Tibial nerve (tissue), 3 donors: ENCODE measurements at regions not wholly inside any gene's neighbourhood (a gene's known extent, or its start where the extent isn't known, plus 50 kb on each side); places are given as distances from the start of the nearest gene placed in this dataset.

ENCODE experiments used
- POLR2A ChIP-seq, 2 donors: fragments of 450-650 bp; IDR thresholded peaks; one replicate each; pipeline ENCODE4 v1.6.1; 2017; ENCODE audit warnings: antibody characterized with exemption in 2 of 2, mild to moderate bottlenecking in 2 of 2, moderate library complexity in 2 of 2
- TF ChIP-seq, protein P1 (sequence below), 5 experiments: fragments of 200-600 bp in 3 of 5; fragments of 450-650 bp in 2 of 5; sonication (generic) in 3 of 5; IDR thresholded peaks; one replicate each; pipeline ENCODE4 v1.5.1; 2016 to 2019; ENCODE audit warnings: antibody characterized with exemption in 5 of 5, mild to moderate bottlenecking in 3 of 5, moderate library complexity in 2 of 5

DNA sequence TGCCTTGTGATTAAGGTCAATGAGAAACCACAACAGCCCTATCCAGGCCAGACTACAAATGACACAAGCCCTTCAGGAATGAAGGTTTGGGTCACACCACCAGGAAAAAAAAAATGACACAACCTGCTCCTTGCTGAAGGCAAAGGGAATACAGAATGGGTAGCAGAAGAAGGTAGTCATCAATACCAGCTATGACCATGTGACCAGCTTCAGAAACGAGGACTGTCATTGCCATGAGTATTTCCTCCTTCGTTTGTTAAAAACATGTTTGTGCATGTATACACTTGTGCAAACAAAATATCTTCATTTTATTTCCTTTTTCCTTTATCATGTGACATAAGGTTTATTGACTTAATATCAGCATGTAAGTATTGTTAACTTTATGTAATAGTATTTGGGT lies 226.6 kb downstream of the CDH19 start:
- TF ChIP-seq, protein P1, sequence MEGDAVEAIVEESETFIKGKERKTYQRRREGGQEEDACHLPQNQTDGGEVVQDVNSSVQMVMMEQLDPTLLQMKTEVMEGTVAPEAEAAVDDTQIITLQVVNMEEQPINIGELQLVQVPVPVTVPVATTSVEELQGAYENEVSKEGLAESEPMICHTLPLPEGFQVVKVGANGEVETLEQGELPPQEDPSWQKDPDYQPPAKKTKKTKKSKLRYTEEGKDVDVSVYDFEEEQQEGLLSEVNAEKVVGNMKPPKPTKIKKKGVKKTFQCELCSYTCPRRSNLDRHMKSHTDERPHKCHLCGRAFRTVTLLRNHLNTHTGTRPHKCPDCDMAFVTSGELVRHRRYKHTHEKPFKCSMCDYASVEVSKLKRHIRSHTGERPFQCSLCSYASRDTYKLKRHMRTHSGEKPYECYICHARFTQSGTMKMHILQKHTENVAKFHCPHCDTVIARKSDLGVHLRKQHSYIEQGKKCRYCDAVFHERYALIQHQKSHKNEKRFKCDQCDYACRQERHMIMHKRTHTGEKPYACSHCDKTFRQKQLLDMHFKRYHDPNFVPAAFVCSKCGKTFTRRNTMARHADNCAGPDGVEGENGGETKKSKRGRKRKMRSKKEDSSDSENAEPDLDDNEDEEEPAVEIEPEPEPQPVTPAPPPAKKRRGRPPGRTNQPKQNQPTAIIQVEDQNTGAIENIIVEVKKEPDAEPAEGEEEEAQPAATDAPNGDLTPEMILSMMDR (IDR thresholded peaks at IDR 0.05), result no peak
- no peak for TF ChIP-seq POLR2A (IDR thresholded peaks at IDR 0.05)
